Activated CD4-positive, alpha-beta T cell treated with anti-CD3 and anti-CD28 coated beads, Interleukin-2, amount 10 ng/mL, durations not matched to agents 24 days and 14 days (primary cell): ENCODE measurements at regions not wholly inside any gene's neighbourhood (a gene's known extent, or its start where the extent isn't known, plus 50 kb on each side); places are given as distances from the start of the nearest gene placed in this dataset.

Experiments
- DNase-seq: peaks from one replicate; pipeline ENCODE4 v3.0.0; 2022
- H3K27ac Mint-ChIP-seq: one replicate; pipeline ENCODE4 v1.8.0; 2022; ENCODE audit warnings: mild to moderate bottlenecking, mixed read lengths
- H3K27me3 Mint-ChIP-seq: one replicate; pipeline ENCODE4 v1.8.0; 2022; ENCODE audit warnings: mixed read lengths
- H3K36me3 Mint-ChIP-seq: one replicate; pipeline ENCODE4 v1.8.0; 2022; ENCODE audit warnings: low read depth, mild to moderate bottlenecking, mixed read lengths
- H3K4me1 Mint-ChIP-seq: one replicate; pipeline ENCODE4 v1.8.0; 2021; ENCODE audit warnings: mixed read lengths
- H3K4me3 Mint-ChIP-seq: one replicate; pipeline ENCODE4 v1.8.0; 2022; ENCODE audit warnings: mild to moderate bottlenecking, moderate library complexity, mixed read lengths
- H3K9me3 Mint-ChIP-seq: one replicate; pipeline ENCODE4 v1.8.0; 2021; ENCODE audit warnings: mixed read lengths
- intact Hi-C: fragments of 100-400 bp; cut with micrococcal nuclease; formaldehyde crosslinking; loops from one replicate; pipeline ENCODE4 v1.15.1; 2023

DNA sequence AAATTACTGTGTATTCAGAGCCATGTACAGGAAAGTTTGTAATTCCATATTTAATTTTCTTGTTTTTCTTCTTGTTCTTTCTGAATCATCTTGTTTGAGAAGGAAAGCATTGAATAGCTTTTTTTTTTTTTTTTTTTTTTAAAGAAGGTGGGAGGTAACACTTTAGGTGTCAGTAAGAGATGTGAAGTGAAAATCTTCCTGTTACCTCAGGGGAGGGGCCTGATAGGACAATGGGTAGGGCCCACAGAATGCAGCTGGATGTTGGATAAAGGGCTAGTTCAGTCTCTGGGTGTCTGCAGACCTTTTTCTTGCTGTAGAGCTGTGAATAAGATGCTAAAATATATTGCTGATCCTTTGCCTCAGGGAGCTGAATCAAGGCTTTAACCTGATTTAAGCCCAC lies 317.4 kb downstream of the MAN2A1 start:
- intact Hi-C loops = no loop called here
- no peak for DNase-seq
- Mint-ChIP-seq H3K36me3 (no peaks in the 10 kb centered on the region), H3K4me3 (no peak overlapping the region), H3K4me1 (no peaks in the 10 kb centered on the region), H3K27ac (no peak overlapping the region), H3K27me3 (no peaks in the 10 kb centered on the region), H3K9me3 (no peaks in the 10 kb centered on the region)

DNA sequence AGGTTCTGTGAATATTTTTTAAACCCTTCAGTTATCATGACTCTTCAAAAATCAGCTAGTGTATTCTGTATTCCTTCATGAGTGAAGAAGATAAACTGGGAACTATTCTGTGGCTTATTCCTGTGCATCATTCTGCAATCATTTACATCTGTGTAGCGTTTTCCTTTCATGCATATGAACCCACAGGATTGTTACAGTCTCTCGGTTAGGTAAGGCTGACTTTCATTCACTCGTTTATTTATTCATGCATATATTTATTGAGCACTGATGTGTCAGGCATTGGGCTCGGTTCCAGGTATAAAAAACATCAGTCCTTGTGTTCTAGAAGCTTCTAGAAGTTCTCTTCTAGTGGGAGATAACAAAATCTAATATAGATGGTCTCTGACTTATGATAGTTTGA lies 318.4 kb downstream of the MAN2A1 start:
- Mint-ChIP-seq H3K27me3 (no peaks in the 10 kb centered on the region), H3K4me1 (no peaks in the 10 kb centered on the region), H3K9me3 (peaks cover 9% of the 10 kb centered on the region), H3K36me3 (no peaks in the 10 kb centered on the region), H3K4me3 (no peak overlapping the region), H3K27ac (no peak overlapping the region)
- DNase-seq = no peak
- intact Hi-C loops = no loop called here

GRCh38 chr5:110012145-110012544 lies 322.4 kb downstream of the MAN2A1 start:
- intact Hi-C loops = no loop called here
- no peaks in the 10 kb centered on the region for H3K27me3 Mint-ChIP-seq
- H3K4me1 Mint-ChIP-seq = no peaks in the 10 kb centered on the region
- no peak overlapping the region for H3K27ac Mint-ChIP-seq
- no peaks in the 10 kb centered on the region for H3K36me3 Mint-ChIP-seq
- no peak overlapping the region for H3K4me3 Mint-ChIP-seq
- no peak for DNase-seq
- H3K9me3 Mint-ChIP-seq = peaks cover 22% of the 10 kb centered on the region

- DNase-seq = no peak
- H3K27ac Mint-ChIP-seq = no peak overlapping the region
- H3K27me3 Mint-ChIP-seq = no peaks in the 10 kb centered on the region
- intact Hi-C loops = no loop called here
- no peak overlapping the region for H3K4me3 Mint-ChIP-seq
- H3K36me3 Mint-ChIP-seq = no peaks in the 10 kb centered on the region
- H3K4me1 Mint-ChIP-seq = no peaks in the 10 kb centered on the region
- peaks cover 22% of the 10 kb centered on the region for H3K9me3 Mint-ChIP-seq
Observed at GRCh38 chr5:110013017-110013416, 323.3 kb downstream of the MAN2A1 start.

DNA sequence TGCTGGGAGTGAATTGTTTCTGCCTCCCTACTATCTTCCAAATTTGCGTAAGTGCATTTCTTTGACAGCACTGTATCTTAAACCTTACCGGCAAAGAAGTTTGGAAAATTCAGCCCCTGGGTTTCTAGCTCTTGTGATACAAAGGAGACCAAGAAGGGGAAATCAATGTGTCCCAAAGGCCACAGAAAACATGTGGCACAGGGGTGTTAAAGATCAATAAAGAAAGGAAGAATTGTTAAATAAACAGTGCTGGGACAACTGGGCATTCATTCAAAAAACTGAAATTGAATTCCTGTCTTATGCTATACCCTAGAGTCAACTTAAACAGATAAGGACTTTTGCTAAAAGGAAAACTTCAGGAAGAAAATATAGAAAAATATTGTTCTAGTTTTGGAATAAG lies 328.1 kb downstream of the MAN2A1 start:
- no peak overlapping the region for H3K4me3 Mint-ChIP-seq
- intact Hi-C loops = no loop called here
- no peaks in the 10 kb centered on the region for H3K36me3 Mint-ChIP-seq
- peaks cover 16% of the 10 kb centered on the region for H3K9me3 Mint-ChIP-seq
- H3K27ac Mint-ChIP-seq = no peak overlapping the region
- DNase-seq = no peak
- H3K4me1 Mint-ChIP-seq = no peaks in the 10 kb centered on the region
- H3K27me3 Mint-ChIP-seq = no peaks in the 10 kb centered on the region

DNA sequence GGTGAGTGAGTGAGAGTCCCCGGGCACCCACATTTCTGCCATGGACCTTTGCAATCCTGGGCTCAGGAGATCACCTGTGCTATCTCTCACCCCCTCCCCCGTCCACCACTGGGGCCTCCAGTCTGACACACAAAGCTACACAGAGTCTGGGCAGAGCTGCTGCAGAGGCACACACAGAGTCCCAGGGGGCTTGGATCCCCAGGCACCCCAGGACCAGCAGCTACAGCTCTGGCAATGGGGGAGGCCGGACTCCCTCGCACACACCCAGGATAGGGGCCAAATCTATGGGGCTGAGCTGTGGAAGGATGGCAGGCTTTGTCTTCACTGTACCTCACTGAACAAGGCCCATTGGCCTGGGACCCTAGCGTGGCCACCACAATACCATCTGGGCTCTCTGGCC lies 328.8 kb downstream of the MAN2A1 start:
- peaks cover 2% of the 10 kb centered on the region for H3K27me3 Mint-ChIP-seq
- H3K36me3 Mint-ChIP-seq = no peaks in the 10 kb centered on the region
- no peak for DNase-seq
- no peaks in the 10 kb centered on the region for H3K4me1 Mint-ChIP-seq
- intact Hi-C loops = no loop called here
- H3K9me3 Mint-ChIP-seq = peaks cover 9% of the 10 kb centered on the region
- H3K27ac Mint-ChIP-seq = no peak overlapping the region
- H3K4me3 Mint-ChIP-seq = no peak overlapping the region

DNA sequence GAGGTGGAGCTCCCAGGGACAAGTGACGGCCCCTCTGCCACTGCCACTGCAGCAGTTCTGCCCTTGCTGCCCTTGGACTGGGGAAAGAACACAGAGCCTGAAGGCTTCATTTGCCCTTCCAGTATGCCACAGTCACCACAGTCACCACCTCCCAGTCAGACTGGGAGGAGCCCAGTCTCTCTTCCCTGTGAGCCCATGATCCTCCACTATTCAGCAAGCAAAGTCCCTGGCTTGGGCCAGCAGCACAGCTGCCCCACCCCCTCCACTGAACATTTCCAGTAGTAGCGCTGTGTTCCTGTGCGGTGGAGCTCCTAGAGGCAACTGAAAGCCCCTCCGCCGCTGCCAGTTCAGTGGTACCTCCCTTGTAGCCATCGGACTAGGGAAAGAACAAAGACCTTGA lies 329.4 kb downstream of the MAN2A1 start:
- DNase-seq = no peak
- Mint-ChIP-seq H3K4me3 (no peak overlapping the region), H3K36me3 (no peaks in the 10 kb centered on the region), H3K4me1 (no peaks in the 10 kb centered on the region), H3K27me3 (peaks cover 2% of the 10 kb centered on the region), H3K9me3 (peaks cover 13% of the 10 kb centered on the region), H3K27ac (no peak overlapping the region)
- intact Hi-C loops = no loop called here

DNA sequence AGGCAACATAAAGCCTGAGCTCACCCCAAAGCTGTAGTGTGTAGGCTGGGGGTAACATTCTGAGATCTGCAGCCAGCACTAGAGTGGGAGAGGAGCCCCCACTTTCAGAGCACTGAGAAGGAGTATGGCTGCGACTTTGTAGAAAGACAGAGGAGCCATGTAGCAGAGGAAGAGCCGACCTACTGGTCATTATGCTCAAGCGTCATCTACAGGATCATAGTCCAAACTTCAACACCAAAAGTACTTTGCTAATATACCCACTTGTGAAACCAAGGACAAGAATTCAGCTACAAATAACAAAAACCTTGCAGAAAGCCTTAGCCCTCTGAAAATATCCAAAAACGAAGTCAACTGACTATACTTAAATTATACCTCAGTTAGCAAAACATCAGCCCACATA lies 330.1 kb downstream of the MAN2A1 start:
- H3K4me3 Mint-ChIP-seq = no peak overlapping the region
- intact Hi-C loops = no loop called here
- H3K9me3 Mint-ChIP-seq = peaks cover 10% of the 10 kb centered on the region
- H3K27me3 Mint-ChIP-seq = peaks cover 2% of the 10 kb centered on the region
- no peaks in the 10 kb centered on the region for H3K36me3 Mint-ChIP-seq
- no peak overlapping the region for H3K27ac Mint-ChIP-seq
- no peak for DNase-seq
- H3K4me1 Mint-ChIP-seq = no peaks in the 10 kb centered on the region

GRCh38 chr5:110021251-110021650 lies 331.5 kb downstream of the MAN2A1 start:
- H3K36me3 Mint-ChIP-seq = no peaks in the 10 kb centered on the region
- no peaks in the 10 kb centered on the region for H3K4me1 Mint-ChIP-seq
- no peak overlapping the region for H3K27ac Mint-ChIP-seq
- H3K9me3 Mint-ChIP-seq = peaks cover 6% of the 10 kb centered on the region
- intact Hi-C loops = no loop called here
- peaks cover 2% of the 10 kb centered on the region for H3K27me3 Mint-ChIP-seq
- no peak for DNase-seq
- no peak overlapping the region for H3K4me3 Mint-ChIP-seq

GRCh38 chr5:110025160-110025559 lies 335.4 kb downstream of the MAN2A1 start:
- DNase-seq = no peak
- H3K27ac Mint-ChIP-seq = no peak overlapping the region
- H3K4me3 Mint-ChIP-seq = no peak overlapping the region
- H3K4me1 Mint-ChIP-seq = peaks cover 7% of the 10 kb centered on the region
- H3K27me3 Mint-ChIP-seq = peaks cover 2% of the 10 kb centered on the region
- no peaks in the 10 kb centered on the region for H3K36me3 Mint-ChIP-seq
- intact Hi-C loops = no loop called here
- H3K9me3 Mint-ChIP-seq = peaks cover 10% of the 10 kb centered on the region

- no peak for DNase-seq
- peaks cover 10% of the 10 kb centered on the region for H3K9me3 Mint-ChIP-seq
- H3K27me3 Mint-ChIP-seq = peaks cover 2% of the 10 kb centered on the region
- H3K36me3 Mint-ChIP-seq = no peaks in the 10 kb centered on the region
- peaks cover 7% of the 10 kb centered on the region for H3K4me1 Mint-ChIP-seq
- intact Hi-C loops = no loop called here
- H3K4me3 Mint-ChIP-seq = no peak overlapping the region
- H3K27ac Mint-ChIP-seq = peak overlapping the region; percentile 64
Observed at GRCh38 chr5:110027527-110028322, 338.0 kb downstream of the MAN2A1 start.

DNA sequence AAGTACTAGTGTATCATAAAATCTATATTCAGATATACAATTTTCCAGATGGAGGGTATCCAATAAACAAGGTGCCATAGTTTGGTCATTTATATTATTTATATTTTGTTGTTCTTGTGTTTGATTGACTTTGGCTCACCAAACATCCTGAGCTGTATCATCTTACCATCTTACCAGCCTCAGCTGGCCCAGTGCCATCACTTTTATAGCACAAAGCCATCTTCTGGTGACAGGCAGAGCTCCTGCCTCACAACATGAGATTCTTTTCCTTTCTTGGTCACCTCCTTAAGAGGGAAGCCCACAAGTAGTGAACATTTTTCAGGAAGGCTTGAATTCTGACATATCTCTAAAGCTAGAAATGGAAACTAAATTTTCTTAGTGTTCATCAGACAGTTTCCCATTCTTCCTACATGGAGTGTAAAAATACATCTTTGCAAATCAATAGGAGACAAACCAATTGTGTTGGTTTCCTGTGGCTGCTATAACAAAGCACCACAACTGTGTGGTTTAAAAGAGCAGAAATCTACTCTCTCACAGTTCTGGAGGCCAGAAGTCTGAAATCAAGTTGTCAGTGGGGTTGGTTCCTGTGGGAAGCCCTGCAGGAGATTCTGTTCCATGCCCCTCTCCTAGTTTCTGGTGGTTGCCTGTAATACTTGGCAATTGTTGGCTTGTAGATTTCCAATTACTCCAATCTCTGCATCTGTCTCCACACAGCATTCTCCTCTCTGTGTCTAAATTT lies 341.8 kb downstream of the MAN2A1 start:
- intact Hi-C loops = no loop called here
- Mint-ChIP-seq H3K27me3 (no peaks in the 10 kb centered on the region), H3K4me1 (peaks cover 7% of the 10 kb centered on the region), H3K9me3 (peaks cover 4% of the 10 kb centered on the region), H3K4me3 (no peak overlapping the region), H3K27ac (no peak overlapping the region), H3K36me3 (no peaks in the 10 kb centered on the region)
- DNase-seq = no peak

DNA sequence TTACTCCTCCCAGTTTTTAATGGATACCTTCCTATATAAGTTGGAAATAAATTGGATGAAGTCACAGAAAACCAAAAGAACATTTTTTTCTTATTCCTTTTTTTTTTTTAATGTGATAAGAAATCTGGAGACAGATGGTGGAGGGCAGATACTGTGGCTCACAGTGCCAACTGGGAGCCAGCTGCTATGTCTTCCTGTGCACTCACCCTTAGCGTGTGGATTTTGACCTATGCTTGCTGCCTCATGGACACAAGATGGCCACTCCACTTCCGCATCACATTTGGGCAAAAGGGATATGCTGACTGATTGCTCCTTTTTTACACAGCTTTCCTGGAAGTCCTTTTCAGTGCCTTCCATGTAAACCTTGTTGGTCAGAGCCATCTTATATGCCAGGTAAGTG lies 342.6 kb downstream of the MAN2A1 start:
- no peak for DNase-seq
- Mint-ChIP-seq H3K27ac (no peak overlapping the region), H3K36me3 (no peaks in the 10 kb centered on the region), H3K9me3 (peaks cover 8% of the 10 kb centered on the region), H3K27me3 (no peaks in the 10 kb centered on the region), H3K4me1 (peaks cover 7% of the 10 kb centered on the region), H3K4me3 (no peak overlapping the region)
- intact Hi-C loops = no loop called here

DNA sequence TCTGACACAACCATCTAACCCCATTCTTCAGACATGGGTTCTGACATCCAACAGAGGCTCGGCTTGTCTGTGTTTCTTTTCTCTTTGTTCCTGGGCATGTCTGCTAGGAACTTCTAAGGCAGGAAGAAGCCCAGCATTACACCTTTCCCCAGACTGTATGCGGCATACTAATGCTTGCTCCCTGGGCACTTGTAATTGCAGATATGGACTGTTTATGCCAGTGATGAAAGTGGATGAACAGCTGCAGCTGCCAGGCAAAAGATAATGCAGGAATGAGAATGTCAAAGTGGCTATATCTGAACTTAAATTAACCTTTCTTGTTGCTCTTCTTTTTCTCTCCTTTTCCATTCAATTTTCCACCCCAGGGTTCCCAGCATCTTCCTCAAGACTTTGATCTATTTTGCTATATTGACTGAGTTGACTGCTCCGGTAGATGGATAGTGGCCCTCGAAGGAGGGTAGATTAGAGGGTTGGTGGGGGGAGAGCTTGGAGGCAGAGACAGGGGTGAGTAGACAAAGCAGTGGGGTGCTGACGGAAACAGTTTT lies 344.4 kb downstream of the MAN2A1 start:
- Mint-ChIP-seq H3K27ac (no peak overlapping the region), H3K4me3 (no peak overlapping the region), H3K27me3 (no peaks in the 10 kb centered on the region), H3K36me3 (no peaks in the 10 kb centered on the region), H3K4me1 (no peaks in the 10 kb centered on the region), H3K9me3 (peaks cover 4% of the 10 kb centered on the region)
- intact Hi-C loops = no loop called here
- no peak for DNase-seq
